Upper lobe of left lung (tissue), 4 donors: ENCODE measurements at regions not wholly inside any gene's neighbourhood (a gene's known extent, or its start where the extent isn't known, plus 50 kb on each side); places are given as distances from the start of the nearest gene placed in this dataset.

ENCODE experiments used
- CTCF ChIP-seq, 6 experiments: fragments of 450-650 bp in 4 of 6; fragments of 200-600 bp in 2 of 6; sonication (generic) in 2 of 6; IDR thresholded peaks; one replicate each; pipeline ENCODE4 v1.5.1; 2016 to 2019; ENCODE audit warnings: antibody characterized with exemption in 6 of 6
- EP300 ChIP-seq, 4 donors: sonication (generic); formaldehyde crosslinking; IDR thresholded peaks; one replicate each; pipeline ENCODE4 v1.5.1; 2017; ENCODE audit warnings: antibody characterized with exemption in 4 of 4, control low read depth in 2 of 4
- POLR2AphosphoS5 ChIP-seq, 2 donors: sonication (generic); formaldehyde crosslinking; IDR thresholded peaks; one replicate each; pipeline ENCODE4 v1.5.1; 2017; ENCODE audit warnings: antibody characterized with exemption in 2 of 2

DNA sequence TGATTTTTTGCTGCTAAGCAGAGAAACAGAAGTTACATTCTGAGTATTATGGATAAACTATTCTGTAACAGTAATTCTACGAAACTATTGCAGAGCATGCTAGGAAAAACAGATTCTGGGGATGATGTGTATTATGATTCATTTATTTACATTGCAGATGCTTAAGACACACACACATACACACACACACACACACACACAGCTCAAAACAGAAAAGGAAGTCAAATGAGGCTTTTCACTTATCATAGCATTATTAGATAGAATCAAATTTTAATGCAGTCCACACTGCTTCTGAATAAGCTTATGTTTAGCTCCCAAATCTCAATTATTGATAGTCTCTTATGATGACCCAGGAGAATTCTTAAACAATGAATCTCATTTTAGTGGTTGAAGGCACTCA lies 307.2 kb downstream of the HGF start:
- TF ChIP-seq CTCF (IDR thresholded peaks at IDR 0.05) (no peak), POLR2AphosphoS5 (IDR thresholded peaks at IDR 0.05) (no peak), EP300 (IDR thresholded peaks at IDR 0.05) (no peak)
